Stimulated activated CD4-positive, alpha-beta T cell treated with anti-CD3 and anti-CD28 coated beads, TNF-alpha, amount 100 ng/mL, for 24 hours (primary cell): ENCODE measurements at regions not wholly inside any gene's neighbourhood (a gene's known extent, or its start where the extent isn't known, plus 50 kb on each side); places are given as distances from the start of the nearest gene placed in this dataset.
A peak's percentile ranks its signal among the peaks of the same experiment; 100 is the strongest.

Source experiments
- DNase-seq, 3 experiments: peaks; one replicate each; pipeline ENCODE4 v3.0.0-alpha.2; 2020; ENCODE audit warnings: low read depth in 3 of 3

DNA sequence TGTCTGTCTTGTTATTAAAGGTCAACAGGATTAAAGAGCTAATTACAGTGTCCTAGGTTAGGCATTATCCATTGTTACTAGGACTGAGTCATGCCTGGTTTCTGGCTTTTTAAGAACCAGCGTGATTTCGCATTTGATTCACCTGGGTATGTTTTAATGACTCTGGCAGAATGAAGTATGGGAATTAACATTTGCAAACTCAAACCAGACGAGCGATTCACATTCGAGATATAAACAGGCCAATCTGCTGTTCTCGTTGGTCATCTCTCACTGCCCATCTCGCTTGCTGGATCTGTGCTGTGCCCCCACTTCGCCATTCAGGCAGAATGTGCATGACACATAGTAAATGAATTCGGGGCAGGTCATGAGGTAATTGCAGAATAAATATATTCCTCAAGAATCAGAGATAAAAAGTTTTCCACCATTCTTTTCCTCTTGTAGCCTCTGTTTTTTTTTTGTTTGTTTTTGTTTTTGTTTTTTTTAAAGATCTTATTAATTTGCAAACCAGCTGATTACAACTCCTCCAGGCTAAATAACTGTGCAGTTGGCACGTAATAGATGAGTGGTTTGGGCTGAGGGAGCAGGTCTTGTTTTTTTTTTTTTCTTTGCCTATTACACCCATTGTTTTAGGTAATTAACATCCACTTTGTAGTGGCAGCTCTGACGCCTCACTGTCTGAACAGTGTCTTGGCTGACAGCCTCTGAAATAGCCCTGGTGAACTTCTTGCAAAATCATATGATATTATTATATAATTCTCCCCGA is 313.5 kb upstream of the MSX2 start:
- no peak for DNase-seq

DNA sequence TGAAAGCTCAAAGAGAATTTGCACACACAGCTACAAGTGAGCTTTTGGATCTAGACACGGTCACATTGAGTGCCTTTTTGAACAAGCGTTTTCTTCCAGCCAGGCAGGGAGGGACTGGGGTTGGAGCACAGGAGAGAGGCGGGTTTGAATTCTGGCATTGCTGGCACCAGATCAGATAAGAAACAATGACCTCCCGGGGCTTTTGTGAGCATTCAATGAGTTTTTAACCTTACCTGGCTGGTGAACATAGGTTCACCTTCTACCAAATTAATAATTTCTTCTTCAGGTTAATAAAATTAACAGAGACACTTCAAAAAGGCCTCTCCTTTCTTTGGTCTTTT is 312.9 kb upstream of the MSX2 start:
- DNase-seq = no peak

DNA sequence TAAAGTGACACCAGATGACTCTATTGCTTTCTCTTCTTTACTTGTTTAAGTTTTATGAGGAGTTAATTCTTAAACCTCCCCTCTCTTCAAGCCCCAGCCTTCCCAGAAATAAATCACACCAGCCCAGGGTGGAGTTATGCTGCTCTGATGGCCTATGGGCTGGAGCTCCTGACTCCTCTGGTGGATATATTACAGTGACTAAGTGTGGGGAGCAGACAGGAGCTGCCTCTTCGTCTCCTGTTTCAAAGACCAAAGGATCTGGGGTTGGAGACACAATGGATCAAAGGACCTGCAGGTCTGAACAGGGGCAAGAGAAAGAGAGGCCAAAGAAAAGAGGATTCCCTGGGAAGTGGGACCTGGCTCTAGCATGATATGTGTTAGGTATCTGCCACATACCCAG is 312.0 kb upstream of the MSX2 start:
- no peak for DNase-seq

DNA sequence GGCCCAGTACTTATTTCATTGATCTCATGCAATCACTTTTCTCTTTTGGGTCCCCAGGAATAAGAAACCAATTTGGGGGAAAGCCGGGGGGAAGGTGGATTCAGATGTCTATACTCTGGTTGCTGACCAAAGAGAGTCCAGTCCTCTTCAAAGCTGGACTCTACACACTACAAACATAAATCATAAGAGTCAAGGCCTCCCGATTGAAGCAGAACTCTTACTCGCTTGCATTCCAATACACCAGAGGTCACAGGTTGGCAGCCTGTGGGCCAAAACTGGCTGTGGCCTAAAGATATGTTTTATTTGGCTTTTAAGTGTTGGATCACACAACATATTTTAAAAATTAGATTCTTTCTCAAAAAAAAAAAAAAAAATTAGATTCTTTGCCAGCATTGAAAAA is 311.4 kb upstream of the MSX2 start:
- no peak for DNase-seq

DNA sequence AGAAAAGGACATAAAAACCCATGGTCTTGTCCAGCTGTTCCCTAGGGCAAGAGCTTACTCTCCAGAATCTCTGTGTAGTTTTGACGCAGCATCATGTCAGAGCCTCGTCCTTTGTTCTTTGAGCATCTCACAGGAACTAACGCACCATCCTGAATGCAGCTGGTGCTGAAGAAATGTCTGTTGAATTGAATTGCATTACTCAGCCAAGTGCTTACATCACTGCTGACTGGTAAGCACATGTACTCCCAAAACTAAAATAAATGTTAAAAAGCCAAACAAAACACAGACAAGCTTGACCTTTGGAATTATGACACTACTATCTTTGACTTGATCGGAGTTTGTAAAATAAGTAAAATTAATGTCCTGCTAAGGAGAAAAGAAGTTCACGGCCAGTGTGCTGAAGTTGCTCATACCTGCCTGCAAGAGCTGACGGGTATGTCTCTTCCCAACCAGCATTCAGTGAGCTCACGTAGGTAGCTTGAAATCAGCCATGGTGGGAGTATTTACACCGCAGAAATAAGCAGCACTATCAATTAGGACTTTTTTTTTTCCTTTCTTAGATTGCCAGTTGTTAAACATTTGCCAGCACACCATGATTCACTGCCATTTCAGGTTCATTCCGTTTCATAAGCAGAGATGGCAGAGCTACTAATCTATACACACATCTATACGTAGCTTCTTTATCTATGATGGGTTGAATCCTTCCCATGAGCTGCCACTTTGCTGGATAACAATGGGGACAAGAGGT is 310.6 kb upstream of the MSX2 start:
- no peak for DNase-seq

DNA sequence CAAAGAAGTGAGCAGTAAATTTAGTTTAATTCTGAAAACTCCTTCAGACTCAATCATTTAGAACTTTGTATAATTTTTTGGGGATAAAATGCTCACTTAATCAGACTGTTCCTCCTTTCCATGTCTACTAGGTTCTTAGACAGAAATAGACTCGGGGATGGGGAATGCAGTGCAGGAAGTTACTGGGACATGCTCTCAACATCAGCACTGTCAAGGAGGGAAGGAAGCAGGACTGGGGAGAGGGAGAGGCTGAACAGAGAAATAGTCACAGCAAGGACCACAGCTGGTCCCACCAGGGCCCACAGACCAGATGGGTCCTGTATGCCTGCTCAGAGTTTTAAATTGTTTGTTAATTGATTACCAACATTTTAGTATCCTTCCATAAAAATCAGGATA is 310.1 kb upstream of the MSX2 start:
- DNase-seq = no peak

DNA sequence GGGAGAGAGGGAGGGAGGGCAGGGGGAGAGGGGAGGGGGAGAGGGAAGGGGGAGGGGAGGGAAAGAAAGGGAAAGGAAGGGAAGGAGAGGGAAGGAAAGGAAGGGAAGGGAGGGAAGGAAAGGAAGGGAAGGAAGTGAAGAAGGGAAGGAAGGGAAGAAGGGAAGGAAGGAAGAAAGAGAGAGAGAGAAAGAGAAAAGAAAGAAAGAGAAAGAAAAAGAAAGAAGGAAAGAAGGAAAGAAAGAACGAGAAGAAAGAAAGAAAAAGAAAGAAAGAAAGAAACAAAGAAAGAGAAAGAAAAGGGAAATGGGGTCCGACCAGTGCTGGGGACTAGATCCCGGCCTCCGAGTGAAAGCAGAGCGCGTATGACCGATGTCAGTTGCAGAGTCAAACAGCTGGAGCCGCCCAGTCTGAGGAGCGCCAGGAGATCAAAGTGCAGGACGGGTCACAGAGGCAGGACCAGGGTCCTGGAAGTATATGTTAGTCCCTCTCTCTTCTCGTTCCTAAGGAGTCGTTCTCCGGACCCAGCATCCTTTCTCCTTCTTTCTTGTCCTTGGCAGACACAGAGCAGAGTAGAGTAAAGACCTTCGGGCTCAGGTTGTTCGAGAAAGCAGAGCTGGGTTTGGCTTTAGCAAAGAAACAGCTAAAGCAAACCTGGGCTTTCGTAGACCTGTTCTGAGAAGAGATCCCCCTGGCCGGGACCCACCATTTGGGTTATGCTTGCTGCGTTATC is 305.4 kb upstream of the MSX2 start:
- no peak for DNase-seq

DNA sequence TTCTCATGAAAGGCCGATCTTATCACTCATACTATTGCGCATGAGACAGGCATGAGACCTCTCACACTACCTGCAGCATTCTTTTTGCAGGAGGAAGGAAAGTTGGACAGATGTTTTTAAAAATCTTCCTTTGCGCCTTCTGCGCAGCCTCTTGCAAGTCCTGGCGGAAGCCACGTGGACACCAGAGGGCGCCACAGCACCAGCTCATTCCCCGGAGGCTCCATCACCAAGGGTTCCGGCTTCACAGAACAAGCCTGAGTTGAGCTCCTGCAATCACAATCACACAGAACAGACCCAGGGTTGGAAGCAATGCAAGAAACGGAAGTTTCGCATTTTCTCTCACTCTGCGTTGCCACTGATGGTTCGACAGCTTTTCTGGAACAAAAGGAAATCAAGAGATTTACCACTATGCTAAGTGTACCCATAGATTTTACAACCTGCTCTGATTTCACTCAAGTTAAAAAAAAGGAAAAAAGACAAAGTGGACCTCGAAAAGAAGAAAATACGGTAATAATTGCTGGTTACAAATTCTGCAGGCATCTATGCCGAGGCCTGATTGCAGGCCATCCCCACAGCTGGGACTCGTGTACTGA is 304.7 kb upstream of the MSX2 start:
- DNase-seq = peak; percentile 52 to 81 (median 59)

DNA sequence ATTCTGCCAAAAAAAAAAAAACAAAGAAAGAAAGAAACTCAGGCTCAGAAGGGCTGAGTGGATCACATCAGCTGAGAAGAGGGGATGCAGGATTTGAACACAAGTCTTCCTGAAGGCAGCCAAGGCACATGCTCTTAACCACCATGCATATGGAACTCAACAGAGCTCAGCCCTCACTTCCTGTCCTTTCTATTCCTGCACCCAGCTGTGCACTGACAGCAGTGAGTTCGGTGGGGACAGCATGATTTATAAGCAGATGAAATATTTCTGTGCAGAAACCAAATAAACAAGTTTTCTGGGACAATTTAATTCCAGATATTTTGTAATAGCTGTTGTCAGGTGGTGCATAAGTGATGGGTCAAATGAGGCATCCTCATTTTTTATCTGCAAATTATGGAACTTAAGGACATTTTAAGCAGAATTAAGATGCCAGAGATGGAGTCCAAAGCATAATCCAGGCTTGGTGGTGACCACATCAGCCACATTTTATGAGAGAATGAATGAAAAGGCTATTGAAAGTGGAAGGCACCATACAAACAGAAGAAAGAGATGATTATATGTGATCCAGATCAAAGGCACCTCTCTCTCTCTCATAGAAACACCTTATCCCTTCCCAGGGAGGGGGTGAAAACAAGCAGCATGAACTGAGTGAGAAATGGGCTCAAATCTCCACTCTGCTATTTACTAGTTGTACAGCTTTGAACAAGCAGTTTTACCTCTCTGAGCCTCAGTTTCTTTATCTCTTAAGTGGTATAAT is 303.6 kb upstream of the MSX2 start:
- DNase-seq = no peak

DNA sequence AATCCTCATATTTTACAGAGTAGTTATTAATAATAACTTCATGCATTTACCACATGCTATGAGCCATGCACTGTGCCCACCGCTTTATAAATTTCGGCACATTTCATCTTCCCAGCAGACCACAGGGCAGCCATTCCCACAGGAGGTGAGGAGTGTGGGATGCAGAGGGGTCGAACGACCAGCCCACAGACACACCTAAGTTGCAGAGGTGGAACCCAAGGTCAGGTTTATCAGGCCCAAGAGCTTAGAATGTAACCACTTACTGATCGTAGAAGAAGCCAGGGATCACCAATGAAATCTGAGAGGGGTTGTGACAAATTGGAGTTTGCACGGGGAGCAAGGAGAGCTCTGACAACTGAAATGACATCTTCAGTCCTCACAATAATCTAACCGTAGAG is 303.0 kb upstream of the MSX2 start:
- no peak for DNase-seq

DNA sequence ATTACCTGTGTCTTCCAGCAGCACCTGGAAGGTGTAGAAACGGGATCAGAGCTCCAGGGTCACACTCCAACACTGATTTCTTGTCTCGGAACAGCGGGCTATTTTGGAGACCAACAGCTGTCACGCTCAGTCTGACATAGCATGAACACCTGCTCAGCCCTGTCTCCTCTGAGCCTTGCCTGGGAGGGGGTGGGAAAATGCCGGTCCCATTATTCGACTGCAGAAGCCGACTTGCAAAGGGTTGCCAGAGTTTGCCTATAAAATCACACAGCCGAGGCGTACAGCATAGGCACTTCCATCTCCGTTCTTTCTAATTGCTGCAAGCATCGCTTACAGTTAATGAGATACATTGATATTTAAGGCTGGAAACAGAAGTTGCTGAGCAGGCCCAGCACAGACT is 300.8 kb upstream of the MSX2 start:
- DNase-seq = no peak

DNA sequence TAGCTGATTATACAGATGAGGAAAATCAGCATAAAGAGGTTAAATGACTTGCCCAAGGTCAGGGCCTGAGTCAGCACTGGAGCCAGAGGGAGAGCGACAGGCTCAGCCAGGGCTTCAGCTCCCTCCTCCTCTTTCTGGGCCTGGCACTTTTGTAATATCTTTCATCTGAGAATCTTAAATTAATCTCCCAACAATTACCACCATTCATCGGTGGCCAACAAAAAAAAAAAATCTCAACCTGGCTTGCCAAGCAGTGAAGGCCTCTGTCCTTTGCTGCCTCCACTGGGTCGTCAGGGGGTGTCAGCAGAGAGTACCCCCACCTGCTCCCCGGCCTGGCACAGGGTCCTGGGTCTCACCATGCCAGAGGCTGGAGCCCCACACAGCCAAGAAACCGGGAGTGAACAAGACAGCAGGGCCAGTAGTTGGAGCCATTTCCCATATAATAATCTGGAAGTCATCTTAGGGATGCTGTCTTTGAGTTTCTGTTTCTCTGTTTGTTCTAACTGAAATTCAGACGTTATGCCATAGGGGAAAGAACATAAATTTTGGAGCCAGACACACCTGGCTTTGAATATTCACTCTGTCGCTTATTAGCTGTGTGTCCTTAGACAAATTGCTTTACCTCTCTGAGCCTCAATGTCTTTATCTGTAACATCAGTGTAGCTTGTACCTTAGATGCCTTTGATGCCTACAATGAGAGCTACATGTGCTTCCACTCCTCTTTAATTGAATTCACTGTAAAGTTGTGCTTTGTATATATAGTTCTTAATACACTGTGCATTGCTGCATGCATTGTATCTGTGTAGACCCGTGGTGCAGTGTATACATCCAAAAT is 299.9 kb upstream of the MSX2 start:
- DNase-seq = no peak

DNA sequence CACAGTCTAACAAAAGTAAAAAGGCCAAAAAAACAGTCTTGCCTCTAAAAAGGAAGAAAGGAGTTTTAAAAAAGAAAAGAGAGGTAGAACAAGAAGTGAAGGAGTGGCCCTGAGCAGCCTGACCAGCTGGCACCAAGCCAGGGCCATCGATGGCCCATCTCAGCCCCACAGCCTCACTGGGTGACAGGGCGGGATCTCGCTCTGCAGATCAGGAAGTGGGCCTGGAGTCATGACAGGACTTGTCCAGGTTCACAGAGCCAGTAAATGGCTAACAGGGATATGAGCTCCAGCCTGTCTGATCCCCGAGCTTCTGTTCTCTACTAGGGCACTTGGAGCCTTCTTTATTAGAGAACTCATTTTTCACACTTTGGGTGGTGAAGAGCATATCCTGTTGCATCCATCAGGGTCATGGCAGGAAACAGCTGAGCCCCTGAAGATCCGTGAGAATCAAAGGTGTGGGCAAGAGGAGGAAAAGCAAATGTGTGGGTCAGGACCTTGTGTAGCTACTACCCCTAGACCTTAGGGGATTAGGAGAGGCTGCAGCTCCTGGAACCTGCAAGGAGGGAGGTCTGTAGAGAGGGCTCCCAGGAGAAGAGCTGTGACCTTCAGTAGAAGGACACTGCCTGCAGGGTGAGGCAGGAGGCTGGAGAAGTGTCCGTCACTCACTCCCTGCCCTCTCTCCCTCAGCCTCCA is 299.0 kb upstream of the MSX2 start:
- DNase-seq = no peak

DNA sequence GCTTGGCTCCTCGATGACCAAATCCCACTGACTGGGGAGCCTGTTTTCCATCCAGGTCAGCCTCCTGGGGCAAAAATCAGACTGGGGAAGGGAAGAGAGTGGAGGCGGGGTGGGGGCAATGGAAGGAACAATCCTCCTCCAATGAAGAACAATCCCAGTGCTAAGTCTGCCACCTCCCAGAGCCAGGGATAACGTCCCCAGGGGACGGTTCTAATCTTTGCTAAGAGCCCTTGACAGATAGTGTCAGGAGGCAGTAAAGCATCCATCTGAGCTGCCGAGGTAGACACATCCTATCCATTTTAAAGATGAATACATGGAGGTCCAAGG is 298.5 kb upstream of the MSX2 start:
- no peak for DNase-seq

DNA sequence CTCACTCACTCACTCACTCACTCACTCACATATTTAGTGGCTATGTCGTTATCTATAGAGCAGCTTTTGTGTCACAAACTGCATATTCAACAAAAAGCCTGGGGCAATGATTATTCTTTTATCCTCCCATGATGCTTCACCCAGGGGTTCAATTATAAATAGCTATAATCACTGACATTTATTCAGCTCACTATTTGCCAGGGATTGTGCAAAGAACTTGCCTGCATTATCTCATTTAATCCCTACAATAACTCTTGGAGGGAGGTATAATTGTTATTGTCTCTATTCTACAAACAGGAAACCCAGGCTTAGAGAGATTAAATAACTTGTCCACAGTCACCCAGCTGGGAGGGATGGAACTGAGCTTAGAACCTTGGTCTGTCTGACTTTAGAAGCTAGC is 298.0 kb upstream of the MSX2 start:
- no peak for DNase-seq

DNA sequence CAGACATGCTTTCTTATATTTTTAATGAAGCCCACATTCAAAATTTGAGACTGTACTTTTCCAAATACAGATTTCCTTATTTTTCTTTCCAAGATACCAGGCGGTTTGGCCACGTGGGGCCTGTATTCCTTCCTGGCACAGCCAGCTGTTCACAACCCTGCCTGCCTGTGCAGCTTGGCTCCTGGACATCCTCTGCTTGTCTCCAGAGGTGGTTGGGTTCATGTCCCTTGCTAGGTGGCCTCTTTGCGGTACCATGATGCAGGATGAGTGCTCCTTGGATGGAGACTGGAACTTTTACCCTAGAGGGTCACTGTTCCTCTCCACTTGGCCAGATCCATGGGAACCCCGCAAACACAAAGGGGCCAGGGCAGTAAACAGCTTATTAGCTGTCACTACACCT is 297.5 kb upstream of the MSX2 start:
- no peak for DNase-seq

DNA sequence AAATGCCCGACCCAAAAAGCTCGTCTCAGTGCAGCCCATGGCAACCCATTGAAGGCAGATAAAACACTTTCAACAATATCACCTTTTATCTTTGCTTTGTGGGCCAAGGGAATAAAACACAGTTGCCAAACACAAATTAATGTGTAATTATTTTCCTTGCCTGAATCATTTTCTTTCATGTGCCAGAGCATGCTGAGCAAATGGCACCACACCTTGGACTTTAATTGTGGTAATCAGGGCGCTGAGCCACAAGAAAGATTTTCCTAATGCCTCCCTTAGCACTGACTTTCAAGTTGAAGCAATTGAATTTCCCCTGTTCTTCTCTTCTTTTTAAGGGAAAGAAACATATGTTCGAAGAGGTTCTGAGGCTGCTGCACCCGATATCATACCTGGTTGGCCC is 297.1 kb upstream of the MSX2 start:
- no peak for DNase-seq

DNA sequence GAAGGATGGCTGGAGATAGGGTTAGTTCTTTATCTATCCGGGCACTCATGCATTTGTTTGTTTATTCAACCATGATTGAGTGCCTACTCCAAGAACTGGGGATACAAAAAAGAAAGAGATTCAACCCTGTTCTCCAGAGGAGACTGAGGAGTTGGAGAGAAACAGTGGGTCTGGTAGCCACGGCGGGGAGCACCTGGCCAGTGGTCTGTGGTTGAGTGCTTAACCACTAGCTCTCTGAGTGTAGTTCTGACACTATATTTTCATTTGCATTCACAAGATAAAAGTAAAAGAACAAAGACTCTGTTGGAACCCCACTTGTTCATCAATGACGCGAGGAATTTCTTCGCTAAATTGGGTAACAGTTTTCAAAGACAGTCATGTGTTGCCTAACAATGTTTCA is 295.5 kb upstream of the MSX2 start:
- DNase-seq = no peak

DNA sequence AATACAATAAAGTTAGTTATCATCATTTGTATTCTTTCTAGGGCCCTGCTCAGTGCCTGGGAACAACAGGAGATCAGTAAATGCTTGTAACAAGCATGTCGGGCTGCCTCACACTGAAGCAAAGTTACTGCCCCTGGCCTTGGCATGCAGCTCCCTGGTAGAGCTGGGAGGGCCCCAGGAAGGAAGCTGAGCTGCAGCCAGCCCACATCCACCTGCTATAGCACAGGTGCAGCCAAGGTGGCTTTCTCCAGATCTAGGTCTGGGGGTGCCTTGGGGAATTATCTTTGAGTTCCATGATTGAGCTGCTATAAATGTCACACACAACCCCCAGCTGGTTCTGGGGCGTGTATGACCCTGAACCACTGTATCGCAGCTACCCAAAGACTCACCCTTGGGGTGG is 293.4 kb upstream of the MSX2 start:
- DNase-seq = no peak

DNA sequence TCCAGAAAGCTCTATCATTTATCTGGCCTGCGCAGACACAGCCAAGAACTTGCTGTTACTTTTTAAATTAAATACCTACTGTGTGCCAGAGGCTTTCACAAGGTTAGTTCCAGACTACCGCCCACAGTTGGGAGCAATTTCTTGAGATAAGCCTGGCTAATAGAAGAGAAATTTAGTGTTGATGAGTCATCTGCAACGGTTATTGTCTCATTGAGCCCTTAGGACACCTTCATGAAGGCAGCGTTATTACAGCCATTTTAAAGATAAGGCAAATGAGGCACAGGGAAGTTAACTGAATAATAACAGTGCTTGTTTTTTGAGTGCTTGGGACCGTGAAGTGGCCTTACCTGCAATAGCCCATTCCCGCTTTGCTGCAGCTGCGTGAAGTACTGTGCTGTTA is 292.9 kb upstream of the MSX2 start:
- DNase-seq = no peak

DNA sequence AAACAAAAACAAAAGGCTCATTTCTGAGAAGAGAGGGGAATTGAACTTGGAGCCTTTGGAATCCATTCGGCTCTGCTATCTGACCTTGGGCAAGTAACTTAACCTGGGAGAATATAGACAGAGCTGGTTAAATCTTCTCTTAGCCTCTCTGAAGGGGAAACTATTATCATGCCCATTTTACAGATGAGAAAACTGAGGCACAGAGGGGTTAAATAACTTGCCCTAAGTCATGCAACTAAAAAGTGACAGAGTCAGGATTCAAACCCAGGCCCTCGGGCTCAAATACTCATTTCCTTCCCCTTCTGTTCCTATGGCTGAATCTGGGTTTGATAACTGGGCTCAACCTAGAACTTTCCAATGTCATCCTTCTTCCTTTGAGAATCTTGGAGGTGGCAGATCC is 291.3 kb upstream of the MSX2 start:
- DNase-seq = no peak
